HG02798 (cell line): ENCODE measurements at regions not wholly inside any gene's neighbourhood (a gene's known extent, or its start where the extent isn't known, plus 50 kb on each side); places are given as distances from the start of the nearest gene placed in this dataset.

Experiments used
- ATAC-seq: cut with Tn5 transposase; IDR thresholded peaks from one replicate; pipeline ENCODE4 v1.9.1; 2021; ENCODE audit warnings: mild to moderate bottlenecking; ENCODE audit not compliant: unreplicated experiment, poor library complexity

GRCh38 chr2:142199073-142199472 lies 68.3 kb upstream of the LRP1B start:
- no peak for ATAC-seq

- no peak for ATAC-seq
Measured at GRCh38 chr2:142190805-142191204, 60.0 kb upstream of the LRP1B start.

- no peak for ATAC-seq
Measured at GRCh38 chr2:142189501-142189900, 58.7 kb upstream of the LRP1B start.

GRCh38 chr2:142188562-142188961 lies 57.7 kb upstream of the LRP1B start:
- no peak for ATAC-seq

- ATAC-seq = peak; percentile 45
Measured at GRCh38 chr2:142180820-142181533, 50.2 kb upstream of the LRP1B start.
